SK-N-SH treated with all-trans-retinoic acid at 6 μM for 48 hours (cell line): ENCODE measurements at regions not wholly inside any gene's neighbourhood (a gene's known extent, or its start where the extent isn't known, plus 50 kb on each side); places are given as distances from the start of the nearest gene placed in this dataset.

Experiments used
- PATZ1 ChIP-seq: fragments of 250-450 bp; sonication (Bioruptor Pico); IDR thresholded peaks from 2 replicates; pipeline ENCODE4 v1.8.0; 2020; ENCODE audit warnings: mild to moderate bottlenecking, moderate library complexity, borderline replicate concordance
- ZFP30 ChIP-seq: fragments of 450-650 bp; formaldehyde crosslinking; IDR thresholded peaks from 2 replicates; pipeline ENCODE4 v1.5.0; 2022; ENCODE audit warnings: mild to moderate bottlenecking, moderate library complexity
- ZNF70 ChIP-seq: fragments of 450-650 bp; formaldehyde crosslinking; IDR thresholded peaks from 2 replicates; pipeline ENCODE4 v1.5.0; 2020; ENCODE audit warnings: mild to moderate bottlenecking, moderate library complexity

- TF ChIP-seq ZNF70 (CRISPR knock-in tag), result no peak
- no peak for TF ChIP-seq PATZ1 (CRISPR knock-in tag)
- no peak for TF ChIP-seq ZFP30
These were observed 69.8 kb upstream of the SLC4A7 start for GRCh38 chr3:27553886-27554540.
